H1 (cell line): ENCODE measurements at regions not wholly inside any gene's neighbourhood (a gene's known extent, or its start where the extent isn't known, plus 50 kb on each side); places are given as distances from the start of the nearest gene placed in this dataset.

Experiments
- CTCF ChIA-PET: fragments of 300-600 bp; sonication (Branson Sonifier 250); formaldehyde crosslinking; loops from one replicate; lab custom pipeline; 2021; ENCODE audit not compliant: partially characterized antibody; lab: Charles Lee
- POLR2A ChIA-PET: fragments of 300-600 bp; sonication (Branson Sonifier 250); formaldehyde crosslinking; loops from one replicate; lab custom pipeline; 2021; ENCODE audit warnings: inconsistent platforms; ENCODE audit not compliant: partially characterized antibody; lab: Charles Lee
- DNase-seq, 2 experiments: peaks; one replicate each; pipeline versions ENCODE4 v3.0.0 to v3.0.0-alpha.2; 2010 to 2022; ENCODE audit warnings: low spot score in 2 of 2, low read depth in 1 of 2, mixed read lengths in 1 of 2
- FAIRE-seq: peaks from 2 replicates; lab custom pipeline; 2011; peaks lifted over from hg19 to GRCh38; lab: Jason Lieb, UNC
- H2AFZ ChIP-seq: 2 replicates; pipeline ENCODE4 v1.8.1; 2012; ENCODE audit warnings: low read length, inconsistent platforms
- H2AK5ac ChIP-seq: 2 replicates; pipeline ENCODE4 v1.6.1; 2013; ENCODE audit warnings: low read depth, low read length
- H2BK120ac ChIP-seq: replicated peaks from 2 replicates; pipeline ENCODE3; 2013; ENCODE audit warnings: low read depth, low read length, inconsistent platforms
- H2BK12ac ChIP-seq: 2 replicates; pipeline ENCODE4 v1.6.1; 2013; ENCODE audit warnings: low read depth, low read length
- H2BK15ac ChIP-seq: 2 replicates; pipeline ENCODE4 v1.6.1; 2013; ENCODE audit warnings: low read length
- H2BK20ac ChIP-seq: 2 replicates; pipeline ENCODE4 v1.6.1; 2013; ENCODE audit warnings: low read length
- H2BK5ac ChIP-seq: 2 replicates; pipeline ENCODE4 v1.6.1; 2013; ENCODE audit warnings: low read depth, low read length
- H3K14ac ChIP-seq: 2 replicates; pipeline ENCODE4 v1.6.1; 2013; ENCODE audit warnings: inconsistent platforms; ENCODE audit not compliant: insufficient read length
- H3K18ac ChIP-seq: 2 replicates; pipeline ENCODE4 v1.6.1; 2013; ENCODE audit warnings: low read length; ENCODE audit errors: extremely low read depth
- H3K23ac ChIP-seq: 2 replicates; pipeline ENCODE4 v1.6.1; 2013; ENCODE audit warnings: inconsistent platforms; ENCODE audit not compliant: insufficient read length
- H3K23me2 ChIP-seq: 2 replicates; pipeline ENCODE4 v1.6.1; 2013; ENCODE audit warnings: low read depth, low read length
- H3K27ac ChIP-seq: 2 replicates; pipeline ENCODE4 v1.6.1; 2011; ENCODE audit warnings: low read depth, low read length, inconsistent platforms
- H3K27me3 ChIP-seq, 4 experiments: replicated peaks in 1 of 4; 1 replicate in 1 of 4; 2 replicates in 3 of 4; pipeline versions ENCODE4 v1.6.1 to v1.8.1; 2011 to 2013; ENCODE audit warnings: low read length in 3 of 4, mild to moderate bottlenecking in 3 of 4, inconsistent platforms in 2 of 4, mixed read lengths in 2 of 4, moderate library complexity in 1 of 4; ENCODE audit not compliant: control insufficient read depth in 3 of 4, insufficient read depth in 3 of 4; ENCODE audit errors: extremely low read depth in 1 of 4
- H3K36me3 ChIP-seq, 4 experiments: 2 replicates each; pipeline versions ENCODE4 v1.6.1 to v1.8.1; 2011 to 2013; ENCODE audit warnings: mild to moderate bottlenecking in 4 of 4, low read length in 3 of 4, moderate library complexity in 2 of 4, control low read depth in 1 of 4, inconsistent platforms in 1 of 4; ENCODE audit not compliant: insufficient read depth in 4 of 4, control insufficient read depth in 2 of 4
- H3K4ac ChIP-seq: replicated peaks from 2 replicates; pipeline ENCODE3; 2013; ENCODE audit warnings: low read length, low read depth, mixed read lengths, inconsistent platforms; ENCODE audit not compliant: insufficient read length
- H3K4me1 ChIP-seq, 4 experiments: replicated peaks in 1 of 4; 1 replicate in 1 of 4; 2 replicates in 3 of 4; pipeline versions ENCODE4 v1.6.1 to v1.8.1; 2011 to 2013; ENCODE audit warnings: low read length in 3 of 4, inconsistent platforms in 2 of 4, mixed read lengths in 1 of 4; ENCODE audit not compliant: insufficient read depth in 4 of 4, control insufficient read depth in 3 of 4
- H3K4me2 ChIP-seq, 2 experiments: 2 replicates each; pipeline versions ENCODE4 v1.6.1 to v1.8.1; 2011 to 2013; ENCODE audit warnings: low read depth in 2 of 2, low read length in 2 of 2, control low read depth in 1 of 2, inconsistent platforms in 1 of 2, mild to moderate bottlenecking in 1 of 2; ENCODE audit not compliant: insufficient read depth in 1 of 2
- H3K4me3 ChIP-seq, 4 experiments: fragments of 200-600, 300-600 bp in 1 of 4; sonication (generic), shearing (Covaris generic), sonication (Bioruptor Twin) in 1 of 4; 2 replicates each; pipeline versions ENCODE4 v1.5.1 to v1.8.1; 2011 to 2016; ENCODE audit warnings: low read length in 4 of 4, low read depth in 3 of 4, control low read depth in 2 of 4, inconsistent platforms in 2 of 4, mild to moderate bottlenecking in 2 of 4, mixed read lengths in 1 of 4, moderate library complexity in 1 of 4; ENCODE audit not compliant: insufficient read depth in 2 of 4; ENCODE audit errors: extremely low read depth in 1 of 4
- H3K56ac ChIP-seq: replicated peaks from 2 replicates; pipeline ENCODE3; 2013; ENCODE audit warnings: low read depth, mild to moderate bottlenecking, mixed read lengths, low read length, inconsistent platforms; ENCODE audit not compliant: insufficient read length
- H3K79me1 ChIP-seq: 2 replicates; pipeline ENCODE4 v1.6.1; 2013; ENCODE audit warnings: low read depth, low read length, control low read depth
- H3K79me2 ChIP-seq, 2 experiments: 2 replicates each; pipeline versions ENCODE4 v1.6.1 to v1.8.1; 2012 to 2013; ENCODE audit warnings: low read length in 2 of 2, mild to moderate bottlenecking in 2 of 2, inconsistent platforms in 1 of 2; ENCODE audit not compliant: insufficient read depth in 2 of 2, control insufficient read depth in 1 of 2
- H3K9ac ChIP-seq, 4 experiments: replicated peaks in 1 of 4; 1 replicate in 1 of 4; 2 replicates in 3 of 4; pipeline versions ENCODE4 v1.6.1 to v1.8.1; 2011 to 2013; ENCODE audit warnings: low read depth in 3 of 4, low read length in 3 of 4, control low read depth in 2 of 4, mild to moderate bottlenecking in 2 of 4, moderate library complexity in 2 of 4, inconsistent platforms in 1 of 4; ENCODE audit errors: extremely low read depth in 1 of 4
- H3K9me3 ChIP-seq, 2 experiments: 2 replicates each; pipeline versions ENCODE4 v1.6.1 to v1.8.1; 2012 to 2013; ENCODE audit warnings: mild to moderate bottlenecking in 2 of 2, moderate library complexity in 2 of 2, control low read depth in 1 of 2, inconsistent platforms in 1 of 2, low read depth in 1 of 2, low read length in 1 of 2, mixed read lengths in 1 of 2; ENCODE audit not compliant: insufficient read depth in 2 of 2
- H4K20me1 ChIP-seq, 2 experiments: replicated peaks in 1 of 2; 2 replicates each; pipeline versions ENCODE3 to v1.8.1; 2011 to 2013; ENCODE audit warnings: inconsistent platforms in 2 of 2, low read length in 2 of 2, mild to moderate bottlenecking in 1 of 2; ENCODE audit not compliant: insufficient read depth in 2 of 2, control insufficient read depth in 1 of 2
- H4K5ac ChIP-seq: 2 replicates; pipeline ENCODE4 v1.6.1; 2013; ENCODE audit warnings: low read length, low read depth, mixed read lengths, inconsistent platforms; ENCODE audit not compliant: insufficient read length
- H4K8ac ChIP-seq: 2 replicates; pipeline ENCODE4 v1.8.0; 2013; ENCODE audit warnings: mild to moderate bottlenecking, moderate library complexity, low read length, inconsistent platforms; ENCODE audit not compliant: insufficient read depth; ENCODE audit errors: extremely low read depth
- H4K91ac ChIP-seq: replicated peaks from 2 replicates; pipeline ENCODE3; 2013; ENCODE audit warnings: low read length, mixed read lengths, inconsistent platforms; ENCODE audit not compliant: insufficient read length
- BCL11A ChIP-seq, 2 experiments: IDR thresholded peaks; one replicate each; pipeline ENCODE4 v1.6.1; 2011; ENCODE audit warnings: low read depth in 2 of 2, low read length in 2 of 2, mild to moderate bottlenecking in 2 of 2
- CBX5 ChIP-seq: fragments of 300-800, 300-1000 bp; sonication (generic); IDR thresholded peaks from 2 replicates; pipeline ENCODE4 v1.7.1; 2016; ENCODE audit warnings: antibody characterized with exemption, low read length, low read depth
- CEBPB ChIP-seq: IDR thresholded peaks from 2 replicates; pipeline ENCODE4 v1.6.1; 2012; ENCODE audit warnings: low read depth, low read length
- CHD1 ChIP-seq: IDR thresholded peaks from 2 replicates; pipeline ENCODE4 v1.6.1; 2012; ENCODE audit warnings: low read depth, low read length, improper control_type of control experiment
- E2F6 ChIP-seq: IDR thresholded peaks from 2 replicates; pipeline ENCODE4 v1.6.1; 2012; ENCODE audit warnings: inconsistent platforms
- HDAC2 ChIP-seq, 2 experiments: fragments of 300-600 bp in 1 of 2; sonication (generic) in 1 of 2; IDR thresholded peaks; 2 replicates each; pipeline ENCODE4 v1.6.1; 2011 to 2012; ENCODE audit warnings: low read depth in 2 of 2, low read length in 2 of 2, mild to moderate bottlenecking in 2 of 2, moderate library complexity in 2 of 2, borderline replicate concordance in 1 of 2, inconsistent platforms in 1 of 2
- HDAC6 ChIP-seq: IDR thresholded peaks from one replicate; pipeline ENCODE4 v1.7.1; 2012; ENCODE audit warnings: low read depth, mild to moderate bottlenecking, inconsistent platforms, low read length, moderate library complexity
- POU5F1 ChIP-seq: IDR thresholded peaks from 2 replicates; pipeline ENCODE4 v1.6.1; 2011; ENCODE audit warnings: low read depth, mild to moderate bottlenecking, low read length, moderate library complexity
- RAD21 ChIP-seq, 2 experiments: IDR thresholded peaks in 1 of 2; conservative IDR thresholded peaks in 1 of 2; 2 replicates each; pipeline ENCODE4 v1.6.1; 2011; ENCODE audit warnings: low read depth in 2 of 2, low read length in 2 of 2, improper control_type of control experiment in 1 of 2, inconsistent platforms in 1 of 2, mild to moderate bottlenecking in 1 of 2, moderate library complexity in 1 of 2
- RBBP5 ChIP-seq: IDR thresholded peaks from 2 replicates; pipeline ENCODE4 v1.7.1; 2012; ENCODE audit warnings: low read depth, mild to moderate bottlenecking, inconsistent platforms, low read length, moderate library complexity, borderline replicate concordance
- SIRT6 ChIP-seq: IDR thresholded peaks from one replicate; pipeline ENCODE4 v1.7.1; 2012; ENCODE audit warnings: low read length, inconsistent platforms
- SP4 ChIP-seq: IDR thresholded peaks from 2 replicates; pipeline ENCODE4 v1.6.1; 2012; ENCODE audit warnings: low read length, inconsistent platforms
- TAF1 ChIP-seq: IDR thresholded peaks from 2 replicates; pipeline ENCODE4 v1.6.1; 2011; ENCODE audit warnings: mild to moderate bottlenecking, low read depth, low read length
- TAF7 ChIP-seq: optimal IDR thresholded peaks from 2 replicates; pipeline ENCODE3; 2011; ENCODE audit warnings: low read depth, mild to moderate bottlenecking, inconsistent platforms, low read length, moderate library complexity, borderline replicate concordance
- WGBS, 2 experiments: shearing (Covaris generic) in 1 of 2; methylation state at CpG; one replicate each; pipeline versions ENCODE4 v1.1.6 to v1.1.7; 2013 to 2015; ENCODE audit warnings: low lambda C conversion rate in 2 of 2, mixed read lengths in 2 of 2, inconsistent platforms in 1 of 2, low coverage in 1 of 2, missing lambda C conversion rate in 1 of 2; ENCODE audit not compliant: insufficient replicate concordance in 2 of 2, insufficient coverage in 1 of 2, insufficient read length in 1 of 2; ENCODE audit errors: extremely low coverage in 1 of 2, missing lambda C conversion rate in 1 of 2; 5-methylcytosine and 5-hydroxymethylcytosine counted together

GRCh38 chr7:130893441-130893894 is 159.5 kb upstream of the KLF14 start:
- Histone ChIP-seq H3K9ac (no peak overlapping the region), H4K8ac (no peak overlapping the region), H3K79me1 (no peaks in the 10 kb centered on the region; the same call in 1 of the 2 replicates), H3K4me2 (no peak overlapping the region), H2BK120ac (no peak overlapping the region), H3K9me3 (no peaks in the 10 kb centered on the region), H2AK5ac (no peak overlapping the region), H3K36me3 (0 out of 8 replicates have a peak, but pooled peaks cover 0 to 4% (median 0%) of the 10 kb centered on the region in 4 experiments), H4K91ac (no peak overlapping the region), H3K14ac (no peak overlapping the region), H4K20me1 (no peaks in the 10 kb centered on the region), H3K4me3 (no peak overlapping the region), H2BK15ac (no peak overlapping the region), H3K27ac (no peak overlapping the region), H2BK12ac (no peak overlapping the region), H3K23me2 (no peaks in the 10 kb centered on the region), H3K18ac (no peak overlapping the region), H3K79me2 (no peaks in the 10 kb centered on the region), H3K23ac (no peak overlapping the region), H2AFZ (no peak overlapping the region), H2BK5ac (no peak overlapping the region), H3K27me3 (no peaks in the 10 kb centered on the region), H4K5ac (no peak overlapping the region), H3K4me1 (peaks cover 3 to 14% (median 7%) of the 10 kb centered on the region in 4 experiments; a peak in 6 of 7 replicates), H3K56ac (no peak overlapping the region), H3K4ac (no peak overlapping the region), H2BK20ac (no peak overlapping the region)
- POLR2A ChIA-PET: no interaction called here
- no peak for FAIRE-seq
- DNase-seq: no peak
- WGBS, 2 experiments: 82% methylated on average over 7 of the region's 7 CpGs; no CpG with 5 or more reads in 1 of the 2 experiments
- CTCF ChIA-PET: interaction anchor here (1.5 to 8.4 kb wide), 5 partner anchors 11 to 114 kb away, joined by 3 to 64 read pairs (median 4); no protein-coding TSS in a partner anchor
- TF ChIP-seq BCL11A (IDR thresholded peaks at IDR 0.05; ENCODE audit: low read depth in 2 of 2, low read length in 2 of 2): no peak
- no peak for TF ChIP-seq TAF7
- TF ChIP-seq RBBP5: no peak
- no peak for TF ChIP-seq SP4
- TF ChIP-seq HDAC2 (IDR thresholded peaks at IDR 0.05; ENCODE audit: borderline replicate concordance in 1 of 2, low read depth in 2 of 2, low read length in 2 of 2): no peak
- no peak for TF ChIP-seq RAD21 (IDR thresholded peaks at IDR 0.05 in 1 of 2, conservative IDR thresholded peaks at IDR 0.05 in 1 of 2; ENCODE audit: low read depth in 2 of 2, low read length in 2 of 2)
- TF ChIP-seq E2F6: no peak
- no peak for TF ChIP-seq CEBPB
- TF ChIP-seq HDAC6: no peak
- TF ChIP-seq CBX5: no peak
- TF ChIP-seq CHD1: no peak
- no peak for TF ChIP-seq SIRT6
- TF ChIP-seq POU5F1: no peak
- no peak for TF ChIP-seq TAF1
